ENCODE measurements at regions not wholly inside any gene's neighbourhood (a gene's known extent, or its start where the extent isn't known, plus 50 kb on each side); places are given as distances from the start of the nearest gene placed in this dataset.

DNA sequence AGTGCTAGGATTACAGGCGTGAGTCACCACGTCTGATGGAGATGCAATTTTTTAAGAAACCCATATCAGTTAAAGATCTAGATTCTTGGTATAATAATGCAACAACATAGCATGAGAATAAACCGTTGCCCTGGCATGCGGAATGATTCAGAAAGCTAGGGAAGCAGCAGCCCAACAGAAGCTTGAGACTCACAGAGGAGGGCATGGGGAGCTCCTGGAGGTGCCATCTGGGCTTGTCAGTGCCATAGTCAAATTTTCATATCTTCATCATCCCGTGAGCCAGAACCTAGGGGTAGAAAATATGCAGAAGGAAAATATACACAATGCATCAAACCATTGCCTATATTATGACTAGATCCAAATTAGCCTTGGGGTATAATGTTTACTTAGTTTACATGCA, 118.7 kb upstream of the ADAMTS16 start:
- no peak for DNase-seq (ENCODE audit: extremely low spot score)
- intact Hi-C loops (cut with DNase I): no loop called here
- WGBS: 92% methylated on average over 5 of the region's 5 CpGs
- H3K4me3 ChIP-seq: no peak overlapping the region
- no peaks in the 10 kb centered on the region for H3K4me1 ChIP-seq
- H3K27ac ChIP-seq (replicated peaks in 1 of 4): no peak overlapping the region
- H3K36me3 ChIP-seq: no peaks in the 10 kb centered on the region
- no peak for TF ChIP-seq CTCF (IDR thresholded peaks at IDR 0.05)
- TF ChIP-seq POLR2A (IDR thresholded peaks at IDR 0.05; ENCODE audit: low read depth): no peak
- no peak for TF ChIP-seq EP300 (IDR thresholded peaks at IDR 0.05)
- no peak for TF ChIP-seq POLR2AphosphoS5 (IDR thresholded peaks at IDR 0.05)
- no peaks in the 10 kb centered on the region for H3K9me3 ChIP-seq
- peaks cover 0 to 30% (median 0%) of the 10 kb centered on the region in 4 donors for H3K27me3 ChIP-seq

DNA sequence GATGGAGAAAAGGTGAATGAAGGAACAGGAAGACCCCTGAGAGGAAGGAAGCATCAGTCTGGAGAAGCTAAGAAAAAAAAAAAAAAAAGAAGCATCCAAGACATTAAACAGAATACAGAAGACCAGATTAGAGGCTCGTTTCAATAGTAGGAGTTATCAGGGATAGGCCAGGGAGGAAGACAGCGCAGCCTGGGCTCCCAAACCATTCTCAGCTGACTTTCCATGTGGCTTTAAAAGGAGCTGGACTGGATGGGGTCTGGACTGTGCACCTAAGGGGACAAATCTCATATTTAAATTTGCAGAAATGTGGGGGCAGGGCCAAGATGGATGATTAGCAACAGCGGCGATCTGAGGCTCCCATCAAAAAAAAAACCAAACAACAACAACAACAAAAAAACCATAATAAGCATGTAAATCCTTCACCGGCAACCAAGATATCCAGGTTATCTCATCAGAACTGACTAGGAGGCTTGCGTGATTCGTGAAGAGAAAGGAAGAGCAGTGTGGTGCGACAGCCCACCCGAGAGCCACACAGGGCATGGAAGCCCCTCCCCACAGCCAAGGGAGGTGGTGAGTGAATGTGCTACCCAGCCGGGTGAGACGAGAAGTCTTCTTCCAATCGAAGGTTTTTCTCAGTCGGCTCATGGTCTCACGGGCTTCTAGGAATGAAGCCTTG, 114.9 kb upstream of the ADAMTS16 start:
- peaks cover 0 to 9% (median 0%) of the 10 kb centered on the region in 4 donors for H3K27me3 ChIP-seq
- intact Hi-C loops (cut with DNase I): no loop called here
- no peaks in the 10 kb centered on the region for H3K9me3 ChIP-seq
- H3K4me3 ChIP-seq: no peak overlapping the region
- TF ChIP-seq POLR2A (IDR thresholded peaks at IDR 0.05; ENCODE audit: low read depth): no peak
- TF ChIP-seq EP300 (IDR thresholded peaks at IDR 0.05): no peak
- TF ChIP-seq POLR2AphosphoS5 (IDR thresholded peaks at IDR 0.05): no peak
- no peak for TF ChIP-seq CTCF (IDR thresholded peaks at IDR 0.05)
- no peaks in the 10 kb centered on the region for H3K4me1 ChIP-seq
- no peak overlapping the region for H3K27ac ChIP-seq (replicated peaks in 1 of 4)
- no peaks in the 10 kb centered on the region for H3K36me3 ChIP-seq
- no peak for DNase-seq (ENCODE audit: extremely low spot score)
- 86% methylated on average over 14 of the region's 14 CpGs for WGBS

GRCh38 chr5:5025774-5026408, 114.2 kb upstream of the ADAMTS16 start:
- TF ChIP-seq POLR2AphosphoS5 (IDR thresholded peaks at IDR 0.05) (no peak), EP300 (IDR thresholded peaks at IDR 0.05) (no peak), CTCF (IDR thresholded peaks at IDR 0.05) (no peak), POLR2A (IDR thresholded peaks at IDR 0.05; ENCODE audit: low read depth) (no peak)
- no peak for DNase-seq (ENCODE audit: extremely low spot score)
- 74% methylated on average over 15 of the region's 16 CpGs for WGBS
- H3K36me3 ChIP-seq: no peaks in the 10 kb centered on the region
- H3K4me1 ChIP-seq: no peaks in the 10 kb centered on the region
- intact Hi-C loops (cut with DNase I): no loop called here
- H3K27ac ChIP-seq (replicated peaks in 1 of 4): no peak overlapping the region
- peaks cover 0 to 5% (median 0%) of the 10 kb centered on the region in 4 donors for H3K9me3 ChIP-seq
- H3K27me3 ChIP-seq: peaks cover 0 to 9% (median 0%) of the 10 kb centered on the region in 4 donors
- no peak overlapping the region for H3K4me3 ChIP-seq

DNA sequence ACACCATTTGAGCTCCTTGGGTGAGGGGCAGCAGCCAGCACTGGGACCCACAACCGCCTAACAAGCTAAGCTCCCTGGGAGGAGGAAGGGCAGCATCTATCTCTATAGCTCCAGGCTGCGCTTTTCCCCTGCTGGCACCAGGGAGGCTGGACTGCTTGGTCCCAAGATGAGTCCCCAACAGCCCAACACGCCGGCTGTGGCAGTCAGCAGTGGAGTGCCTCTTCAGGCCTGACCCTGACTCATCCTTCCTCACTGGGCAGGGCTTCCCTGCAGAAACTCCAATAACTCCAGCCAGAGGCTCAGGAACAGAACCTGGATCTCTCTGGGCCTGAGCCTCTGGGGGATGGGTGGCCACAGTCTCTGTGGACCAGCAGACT, 113.7 kb upstream of the ADAMTS16 start:
- Histone ChIP-seq H3K9me3 (peaks cover 0 to 8% (median 0%) of the 10 kb centered on the region in 4 donors), H3K4me1 (no peaks in the 10 kb centered on the region), H3K27ac (replicated peaks in 1 of 4) (no peak overlapping the region), H3K36me3 (no peaks in the 10 kb centered on the region), H3K4me3 (no peak overlapping the region), H3K27me3 (peaks cover 0 to 9% (median 0%) of the 10 kb centered on the region in 4 donors)
- intact Hi-C loops (cut with DNase I): no loop called here
- DNase-seq (ENCODE audit: extremely low spot score): no peak
- WGBS: 50% methylated on average over 3 of the region's 4 CpGs
- TF ChIP-seq POLR2AphosphoS5 (IDR thresholded peaks at IDR 0.05) (no peak), CTCF (IDR thresholded peaks at IDR 0.05) (no peak), EP300 (IDR thresholded peaks at IDR 0.05) (no peak), POLR2A (IDR thresholded peaks at IDR 0.05; ENCODE audit: low read depth) (no peak)
